ENCODE measurements at regions not wholly inside any gene's neighbourhood (a gene's known extent, or its start where the extent isn't known, plus 50 kb on each side); places are given as distances from the start of the nearest gene placed in this dataset.

GRCh38 chr5:175001876-175002645 lies 277.7 kb downstream of the MSX2 start:
- no peak for DNase-seq
- Histone ChIP-seq H3K4me3 (no peak overlapping the region), H3K4me1 (no peaks in the 10 kb centered on the region), H3K27ac (no peak overlapping the region), H3K36me3 (no peaks in the 10 kb centered on the region), H3K27me3 (no peaks in the 10 kb centered on the region), H3K9me3 (no peaks in the 10 kb centered on the region)
- ATAC-seq = no peak
- WGBS (ENCODE audit: insufficient coverage, low coverage, low lambda C conversion rate, missing lambda C conversion rate) = 69% methylated on average over 11 of the region's 11 CpGs
- no peak for TF ChIP-seq POLR2A (IDR thresholded peaks at IDR 0.05)
- TF ChIP-seq, protein P1, sequence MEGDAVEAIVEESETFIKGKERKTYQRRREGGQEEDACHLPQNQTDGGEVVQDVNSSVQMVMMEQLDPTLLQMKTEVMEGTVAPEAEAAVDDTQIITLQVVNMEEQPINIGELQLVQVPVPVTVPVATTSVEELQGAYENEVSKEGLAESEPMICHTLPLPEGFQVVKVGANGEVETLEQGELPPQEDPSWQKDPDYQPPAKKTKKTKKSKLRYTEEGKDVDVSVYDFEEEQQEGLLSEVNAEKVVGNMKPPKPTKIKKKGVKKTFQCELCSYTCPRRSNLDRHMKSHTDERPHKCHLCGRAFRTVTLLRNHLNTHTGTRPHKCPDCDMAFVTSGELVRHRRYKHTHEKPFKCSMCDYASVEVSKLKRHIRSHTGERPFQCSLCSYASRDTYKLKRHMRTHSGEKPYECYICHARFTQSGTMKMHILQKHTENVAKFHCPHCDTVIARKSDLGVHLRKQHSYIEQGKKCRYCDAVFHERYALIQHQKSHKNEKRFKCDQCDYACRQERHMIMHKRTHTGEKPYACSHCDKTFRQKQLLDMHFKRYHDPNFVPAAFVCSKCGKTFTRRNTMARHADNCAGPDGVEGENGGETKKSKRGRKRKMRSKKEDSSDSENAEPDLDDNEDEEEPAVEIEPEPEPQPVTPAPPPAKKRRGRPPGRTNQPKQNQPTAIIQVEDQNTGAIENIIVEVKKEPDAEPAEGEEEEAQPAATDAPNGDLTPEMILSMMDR (IDR thresholded peaks at IDR 0.05) = no peak
- intact Hi-C loops (cut with DNase I) = no loop called here

DNA sequence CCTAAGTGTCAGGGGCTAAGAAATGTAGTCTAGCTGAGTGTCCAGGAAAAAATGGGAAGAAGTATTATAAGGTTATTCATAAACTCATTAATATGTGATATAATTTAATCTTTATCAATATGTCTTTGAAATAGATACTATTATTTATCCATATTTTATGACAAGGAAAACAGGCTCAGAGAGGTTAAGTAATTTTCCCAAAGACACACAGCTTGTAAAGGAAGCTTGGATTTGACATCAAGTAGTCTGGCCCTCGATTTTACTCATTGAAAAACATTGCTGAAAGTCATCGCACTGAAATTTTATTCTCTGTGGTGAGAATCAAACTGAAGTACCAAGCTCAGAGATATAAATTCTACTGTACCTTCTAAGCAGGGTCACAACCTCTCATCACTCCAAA lies 276.9 kb downstream of the MSX2 start:
- ATAC-seq (no peak), DNase-seq (no peak)
- Histone ChIP-seq H3K27ac (no peak overlapping the region), H3K4me1 (no peaks in the 10 kb centered on the region), H3K36me3 (no peaks in the 10 kb centered on the region), H3K27me3 (no peaks in the 10 kb centered on the region), H3K9me3 (no peaks in the 10 kb centered on the region), H3K4me3 (no peak overlapping the region)
- TF ChIP-seq POLR2A (IDR thresholded peaks at IDR 0.05) = no peak
- TF ChIP-seq, protein P1 (IDR thresholded peaks at IDR 0.05) = no peak
- intact Hi-C loops (cut with DNase I) = no loop called here
- 54% methylated on average over 2 of the region's 2 CpGs for WGBS (ENCODE audit: insufficient coverage, low coverage, low lambda C conversion rate, missing lambda C conversion rate)

- DNase-seq (no peak), ATAC-seq (no peak)
- Histone ChIP-seq H3K9me3 (no peaks in the 10 kb centered on the region), H3K4me3 (no peak overlapping the region), H3K27ac (no peak overlapping the region), H3K36me3 (no peaks in the 10 kb centered on the region), H3K27me3 (no peaks in the 10 kb centered on the region), H3K4me1 (no peaks in the 10 kb centered on the region)
- no peak for TF ChIP-seq POLR2A (IDR thresholded peaks at IDR 0.05)
- TF ChIP-seq, protein P1 (IDR thresholded peaks at IDR 0.05) = no peak
- 23% methylated on average over 5 of the region's 8 CpGs for WGBS (ENCODE audit: insufficient coverage, low coverage, low lambda C conversion rate, missing lambda C conversion rate)
- intact Hi-C loops (cut with DNase I) = no loop called here
Measured at GRCh38 chr5:174999581-174999980, 275.2 kb downstream of the MSX2 start.

- H3K4me3 ChIP-seq = no peak overlapping the region
- DNase-seq = no peak
- intact Hi-C loops (cut with DNase I) = no loop called here
- WGBS (ENCODE audit: insufficient coverage, low coverage, low lambda C conversion rate, missing lambda C conversion rate) = 84% methylated on average over 5 of the region's 5 CpGs
- H3K27ac ChIP-seq = no peak overlapping the region
- no peaks in the 10 kb centered on the region for H3K4me1 ChIP-seq
- H3K9me3 ChIP-seq = no peaks in the 10 kb centered on the region
- ATAC-seq = no peak
- no peaks in the 10 kb centered on the region for H3K27me3 ChIP-seq
- no peaks in the 10 kb centered on the region for H3K36me3 ChIP-seq
- no peak for TF ChIP-seq POLR2A (IDR thresholded peaks at IDR 0.05)
- TF ChIP-seq, protein P1 (IDR thresholded peaks at IDR 0.05) = no peak
Measured at GRCh38 chr5:174998131-174998730, 273.8 kb downstream of the MSX2 start.

All from right lobe of liver (tissue), 6 donors.